Testis (tissue), 2 donors: ENCODE measurements at regions not wholly inside any gene's neighbourhood (a gene's known extent, or its start where the extent isn't known, plus 50 kb on each side); places are given as distances from the start of the nearest gene placed in this dataset.

Experiments used
- CTCF ChIP-seq, 3 experiments: fragments of 450-650 bp in 2 of 3; fragments of 200-600 bp in 1 of 3; sonication (generic) in 1 of 3; IDR thresholded peaks; one replicate each; pipeline ENCODE4 v1.5.1; 2016 to 2019; ENCODE audit warnings: antibody characterized with exemption in 3 of 3, mild to moderate bottlenecking in 2 of 3, moderate library complexity in 1 of 3
- POLR2A ChIP-seq: fragments of 450-650 bp; IDR thresholded peaks from one replicate; pipeline ENCODE4 v1.6.1; 2017; ENCODE audit warnings: antibody characterized with exemption, mild to moderate bottlenecking, moderate library complexity

- no peak for TF ChIP-seq CTCF (IDR thresholded peaks at IDR 0.05)
- no peak for TF ChIP-seq POLR2A
Observed at GRCh38 chr10:7042000-7042399, 368.8 kb downstream of the SFMBT2 start.
